ENCODE measurements at regions not wholly inside any gene's neighbourhood (a gene's known extent, or its start where the extent isn't known, plus 50 kb on each side); places are given as distances from the start of the nearest gene placed in this dataset.

DNA sequence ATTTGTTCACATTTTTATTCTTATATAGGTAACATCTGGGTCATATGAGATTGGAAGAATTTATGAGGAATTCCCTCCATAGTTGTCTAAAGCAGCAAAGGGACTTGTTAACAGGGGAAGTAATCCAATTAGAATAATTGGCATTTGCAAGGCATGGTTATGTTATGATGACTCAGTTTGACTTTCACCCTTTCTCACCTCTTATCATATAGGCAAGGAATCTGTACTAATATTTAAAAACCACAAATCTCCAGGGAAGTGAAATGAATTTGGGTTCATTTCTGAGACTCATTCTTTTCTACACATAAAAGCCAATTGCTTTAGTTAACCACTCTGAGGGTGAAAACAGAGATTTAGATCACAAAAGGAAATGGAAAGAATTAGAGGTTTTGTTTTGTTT, 281.5 kb upstream of the DKK2 start:
- no peak for DNase-seq (ENCODE audit: low read depth)

DNA sequence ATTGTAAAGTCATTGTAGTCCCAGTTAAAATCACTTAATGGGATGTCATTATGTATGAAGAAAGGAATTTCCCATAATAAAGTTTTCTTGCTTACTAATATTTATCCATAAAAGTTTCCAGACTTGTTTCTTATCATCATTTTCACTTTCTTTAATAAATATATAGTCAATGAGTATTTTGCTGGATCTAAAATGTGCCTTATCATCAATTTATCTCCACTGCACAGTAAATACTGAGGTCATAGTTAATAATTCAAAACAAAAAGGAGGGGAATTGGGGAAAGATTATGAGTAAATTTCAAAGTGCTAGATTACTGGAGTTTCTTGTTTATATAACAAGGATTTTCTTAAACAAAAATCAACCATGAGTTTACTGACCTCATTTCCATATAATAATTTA, 279.5 kb upstream of the DKK2 start:
- no peak for DNase-seq (ENCODE audit: low read depth)

- no peak for DNase-seq (ENCODE audit: low read depth)
These were observed 278.0 kb upstream of the DKK2 start for GRCh38 chr4:107314156-107314555.

GRCh38 chr4:107312366-107312765, 276.3 kb upstream of the DKK2 start:
- no peak for DNase-seq (ENCODE audit: low read depth)

DNA sequence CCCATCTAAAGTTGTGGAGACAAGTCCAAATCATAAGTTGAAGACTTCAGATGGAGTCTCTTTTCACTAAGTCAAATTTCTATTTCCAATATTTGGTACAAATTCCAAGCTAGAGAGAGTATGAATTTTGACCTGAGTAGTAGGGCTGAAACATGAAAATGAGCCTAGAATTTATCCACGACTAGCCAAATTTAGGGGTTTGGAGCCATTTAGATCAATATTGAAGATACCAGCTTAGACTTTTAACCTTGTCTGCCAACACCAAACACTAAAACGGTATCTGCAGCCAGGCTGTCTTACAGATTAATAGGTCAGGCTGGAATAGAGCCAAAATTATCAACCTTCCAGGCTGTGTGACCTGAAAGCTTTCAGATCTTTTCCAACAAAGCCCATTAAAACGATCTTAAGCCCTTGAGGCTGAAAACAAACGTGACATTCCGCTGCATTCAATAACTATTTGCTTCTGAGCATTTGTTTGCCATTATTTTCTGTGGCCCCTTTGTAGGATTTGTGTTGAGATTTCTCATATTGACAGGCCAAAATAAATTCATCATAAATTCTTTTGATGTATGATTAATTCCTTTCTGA, 268.7 kb upstream of the DKK2 start:
- DNase-seq (ENCODE audit: low read depth) = no peak

- DNase-seq (ENCODE audit: low read depth) = peak; percentile 57
These were observed 263.5 kb upstream of the DKK2 start for GRCh38 chr4:107299646-107300045.

DNA sequence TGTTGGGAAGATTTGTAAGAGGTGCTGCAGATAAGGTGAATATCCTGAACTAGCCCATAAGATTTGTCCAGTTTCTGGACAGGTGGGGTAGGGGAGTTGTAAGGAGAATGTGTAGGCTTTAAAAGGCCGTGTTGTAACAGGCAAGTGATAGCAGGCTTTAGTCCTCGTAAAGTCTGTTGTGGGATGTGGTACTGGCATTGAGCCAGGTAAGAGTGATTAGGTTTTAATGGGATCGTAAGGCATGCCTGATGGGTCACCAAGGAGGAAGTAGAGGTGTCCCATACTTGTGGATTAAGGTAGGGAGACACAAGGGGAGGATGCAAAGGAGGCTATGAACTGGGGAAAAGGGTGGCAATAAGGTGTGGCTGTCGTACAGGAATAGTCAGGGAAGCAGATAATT, 256.9 kb upstream of the DKK2 start:
- DNase-seq (ENCODE audit: low read depth) = no peak

DNA sequence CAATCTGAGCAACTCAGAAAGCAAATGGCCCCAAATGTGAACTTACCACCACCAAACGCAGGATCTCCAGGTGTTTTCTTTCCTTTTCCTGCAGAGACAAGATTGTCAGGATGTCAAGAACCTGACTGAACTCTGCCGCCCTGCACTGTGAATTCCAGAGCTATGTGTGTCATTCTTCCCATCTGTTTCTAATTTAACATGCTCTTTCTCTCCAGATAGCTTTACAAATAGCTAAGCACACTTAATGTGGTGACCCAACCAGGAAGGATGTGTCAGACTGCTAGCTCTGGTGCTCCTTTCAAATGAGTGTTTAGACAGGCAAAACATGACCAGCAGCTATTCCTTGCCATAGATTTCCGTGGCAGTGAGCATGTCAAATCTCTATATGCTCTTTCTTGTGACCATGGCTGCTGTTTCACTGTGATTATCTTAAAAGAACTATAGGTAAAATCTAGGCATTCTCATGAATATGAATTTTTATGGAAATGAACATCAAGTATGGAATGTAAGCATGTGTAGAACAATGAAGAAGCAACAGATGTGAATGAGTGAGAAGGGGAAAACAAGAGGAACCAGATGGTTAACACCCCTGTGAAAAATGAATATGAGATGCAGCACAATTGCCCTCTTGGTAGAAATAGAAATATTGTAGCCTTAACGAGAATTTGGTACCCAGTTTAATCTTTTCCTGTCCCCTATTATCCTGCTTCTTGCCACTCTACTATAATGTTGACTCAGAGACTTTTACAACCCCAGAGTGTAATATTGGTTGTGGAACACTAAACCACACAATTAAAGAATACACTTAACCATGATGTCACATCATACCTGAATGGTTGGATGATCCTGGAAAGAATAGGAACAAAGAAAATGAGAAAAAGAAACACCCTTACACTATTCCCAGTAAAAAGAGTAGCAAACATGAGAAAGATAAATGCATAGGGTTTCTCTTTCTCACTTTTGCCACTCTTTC, 247.8 kb upstream of the DKK2 start:
- DNase-seq (ENCODE audit: low read depth) = peak; percentile 95

- peak; percentile 78 for DNase-seq (ENCODE audit: low read depth)
These were observed 243.6 kb upstream of the DKK2 start for GRCh38 chr4:107279733-107280132.

- peak; percentile 67 for DNase-seq (ENCODE audit: low read depth)
These were observed 242.8 kb upstream of the DKK2 start for GRCh38 chr4:107278791-107279483.

- DNase-seq (ENCODE audit: low read depth) = no peak
These were observed 239.9 kb upstream of the DKK2 start for GRCh38 chr4:107276052-107276451.

GRCh38 chr4:107275225-107275624, 239.1 kb upstream of the DKK2 start:
- no peak for DNase-seq (ENCODE audit: low read depth)

DNA sequence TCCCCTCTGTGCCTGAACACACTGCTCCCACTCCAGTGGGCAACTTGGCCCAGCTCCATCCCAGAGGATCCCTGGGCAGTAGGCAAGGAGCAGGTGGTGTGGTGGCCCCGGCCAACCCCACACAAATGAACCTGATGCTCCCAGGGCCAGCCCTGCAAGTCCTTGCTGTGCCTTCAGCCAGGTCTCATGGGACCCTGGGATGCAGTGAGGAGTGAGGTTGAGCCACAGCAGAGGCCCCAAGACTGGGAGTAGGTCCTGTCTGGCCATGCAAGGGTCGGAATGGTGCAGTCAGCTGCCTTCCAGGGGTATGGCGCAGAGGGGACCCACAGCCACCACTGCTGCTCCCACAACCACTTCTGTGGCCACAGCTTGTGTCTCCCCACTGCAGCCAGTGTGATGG, 234.5 kb upstream of the DKK2 start:
- DNase-seq (ENCODE audit: low read depth) = no peak

- DNase-seq (ENCODE audit: low read depth) = no peak
These were observed 233.1 kb upstream of the DKK2 start for GRCh38 chr4:107269175-107269574.

- no peak for DNase-seq (ENCODE audit: low read depth)
These were observed 229.7 kb upstream of the DKK2 start for GRCh38 chr4:107265859-107266258.

DNA sequence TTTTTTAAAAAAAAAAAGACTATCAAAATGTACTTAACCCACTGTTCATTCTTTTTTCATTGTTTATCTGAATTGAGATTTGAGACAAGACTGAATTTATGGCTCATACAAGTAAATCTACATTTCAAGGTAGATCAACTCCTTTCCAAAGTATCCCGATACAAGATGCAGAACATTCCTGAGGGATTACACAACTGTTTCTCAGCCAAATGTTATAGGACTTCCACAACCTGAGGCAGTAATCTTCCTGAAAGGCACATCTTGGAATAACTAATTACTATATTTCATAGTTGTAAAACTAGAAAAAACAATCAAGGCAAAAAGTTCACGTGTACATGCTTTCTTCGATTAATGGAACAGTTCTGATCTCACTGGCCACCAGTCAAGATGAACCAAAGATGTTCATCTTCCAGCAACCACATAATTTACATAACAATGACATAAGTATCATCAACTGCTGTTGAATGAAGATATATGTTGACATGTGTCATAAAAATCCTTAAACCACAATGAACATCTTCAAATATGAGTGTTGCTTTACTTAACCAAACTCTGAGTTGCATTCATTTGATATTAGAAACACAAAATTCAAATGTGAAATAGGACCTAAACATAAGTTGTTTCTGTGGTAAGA, 225.2 kb upstream of the DKK2 start:
- peak; percentile 58 for DNase-seq (ENCODE audit: low read depth)

GRCh38 chr4:107258359-107258758, 222.2 kb upstream of the DKK2 start:
- peak; percentile 85 for DNase-seq (ENCODE audit: low read depth)

DNA sequence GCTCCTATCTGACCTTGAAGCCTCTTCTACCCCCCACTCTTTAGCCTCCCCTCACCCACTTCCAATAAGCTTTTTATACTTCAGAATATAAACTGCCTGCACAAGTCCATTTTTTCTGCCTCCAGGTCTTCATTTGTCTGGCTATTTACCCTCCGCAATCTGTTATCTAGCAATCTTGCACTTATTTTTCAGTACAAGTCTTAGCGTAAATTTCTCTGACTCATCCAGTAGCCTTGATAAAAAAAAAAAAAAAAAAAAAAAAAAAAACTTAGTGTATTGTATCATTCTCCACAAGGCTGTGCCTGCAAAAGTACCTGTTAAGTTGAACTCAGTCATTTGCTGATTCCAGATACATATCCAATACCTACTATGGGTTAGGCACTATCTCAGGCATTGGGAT, 219.5 kb upstream of the DKK2 start:
- DNase-seq (ENCODE audit: low read depth) = peak; percentile 61

DNA sequence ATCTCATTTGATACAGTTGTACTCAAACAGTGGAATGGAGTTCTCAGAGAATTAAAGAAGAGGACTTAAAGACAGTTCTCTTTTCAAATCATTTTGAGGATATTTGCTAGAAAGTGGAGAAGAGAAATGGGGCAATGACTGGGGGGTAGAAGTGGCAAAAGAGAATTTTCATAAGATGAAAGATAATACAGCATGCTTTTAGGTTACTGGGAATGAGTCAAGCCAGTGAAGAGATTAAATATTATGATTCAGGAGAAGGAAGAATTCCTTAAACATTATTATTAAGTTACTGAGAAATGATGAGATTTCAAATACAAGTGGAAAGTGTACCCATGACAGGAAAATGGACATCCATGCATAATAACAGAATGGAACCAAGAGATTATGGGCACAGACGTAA, 219.0 kb upstream of the DKK2 start:
- DNase-seq (ENCODE audit: low read depth) = peak; percentile 30

GRCh38 chr4:107253579-107254068, 217.5 kb upstream of the DKK2 start:
- no peak for DNase-seq (ENCODE audit: low read depth)

DNA sequence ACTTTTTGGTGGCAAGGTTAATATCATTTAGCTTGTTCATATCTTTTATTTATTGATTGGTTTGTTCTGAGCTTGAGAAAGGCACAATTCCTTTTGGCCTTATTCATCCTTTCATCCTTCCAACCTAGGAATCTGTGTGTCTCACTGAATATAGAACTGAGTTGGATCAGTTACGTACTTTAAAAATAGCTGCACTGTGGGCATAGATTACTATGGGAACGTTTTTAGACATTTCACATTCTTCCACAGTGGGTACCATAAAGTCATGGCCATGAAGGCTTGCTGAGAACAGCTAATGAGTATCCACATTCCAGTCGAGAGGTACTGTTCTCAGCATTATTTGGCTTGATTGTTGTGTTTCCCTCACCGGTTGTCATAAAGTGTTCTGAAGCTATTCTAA, 217.0 kb upstream of the DKK2 start:
- DNase-seq (ENCODE audit: low read depth) = no peak

DNA sequence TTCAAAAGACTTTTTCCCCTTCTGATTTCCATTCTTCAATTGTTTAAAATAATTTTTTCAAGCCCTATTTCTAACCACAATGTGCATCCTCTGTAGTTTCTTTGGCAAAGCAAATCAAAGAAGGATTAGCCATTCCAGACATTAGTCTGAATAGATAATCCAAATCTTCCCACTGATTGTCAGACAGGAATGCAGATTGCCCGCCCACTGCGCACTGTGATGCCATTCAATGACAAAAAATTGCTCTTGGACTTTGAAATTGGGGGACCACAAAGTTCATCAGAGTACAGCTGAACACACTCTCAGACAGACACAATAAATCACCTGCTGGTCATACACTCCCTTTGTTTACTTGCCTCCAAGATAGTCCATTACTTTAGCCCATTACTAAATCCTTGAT, 216.5 kb upstream of the DKK2 start:
- DNase-seq (ENCODE audit: low read depth) = no peak
